WTC11 (cell line): ENCODE measurements at regions not wholly inside any gene's neighbourhood (a gene's known extent, or its start where the extent isn't known, plus 50 kb on each side); places are given as distances from the start of the nearest gene placed in this dataset.

Experiments used
- ATAC-seq: fragments of 200-7000 bp; cut with Tn5 transposase; 2 replicates; pipeline ENCODE4 v1.10.0; 2021; ENCODE audit warnings: mild to moderate bottlenecking, moderate library complexity
- CTCF ChIA-PET: fragments of 300-600 bp; sonication (Branson Sonifier 250); formaldehyde crosslinking; loops from one replicate; lab custom pipeline; 2021; ENCODE audit warnings: antibody characterized with exemption; lab: Charles Lee
- POLR2A ChIA-PET: fragments of 350-600 bp; sonication (Branson Sonifier 250); formaldehyde crosslinking; loops from one replicate; lab custom pipeline; 2021; ENCODE audit warnings: antibody characterized with exemption; lab: Charles Lee
- DNase-seq: peaks from one replicate; pipeline ENCODE4 v3.0.0; 2021; ENCODE audit warnings: low spot score
- H3K27ac Mint-ChIP-seq: 2 replicates; pipeline ENCODE4 v1.8.0; 2021; ENCODE audit warnings: mixed read lengths
- H3K27me3 Mint-ChIP-seq: 2 replicates; pipeline ENCODE4 v1.8.0; 2021; ENCODE audit warnings: low read depth, mild to moderate bottlenecking, moderate library complexity, mixed read lengths
- H3K36me3 Mint-ChIP-seq: 2 replicates; pipeline ENCODE4 v1.8.0; 2021; ENCODE audit warnings: mixed read lengths
- H3K4me1 Mint-ChIP-seq: 2 replicates; pipeline ENCODE4 v1.8.0; 2022; ENCODE audit warnings: mixed read lengths
- H3K4me3 Mint-ChIP-seq: 2 replicates; pipeline ENCODE4 v1.8.0; 2021; ENCODE audit warnings: mild to moderate bottlenecking, moderate library complexity, mixed read lengths
- H3K9me3 Mint-ChIP-seq: 2 replicates; pipeline ENCODE4 v1.8.0; 2021; ENCODE audit warnings: mixed read lengths
- CBFB ChIP-seq: sonication (generic); formaldehyde crosslinking; IDR thresholded peaks from 2 replicates; pipeline ENCODE4 v1.8.1; 2022; ENCODE audit warnings: mild to moderate bottlenecking, low read depth, missing genetic modification reagents
- CREM ChIP-seq: sonication (generic); formaldehyde crosslinking; IDR thresholded peaks from 2 replicates; pipeline ENCODE4 v1.8.1; 2022; ENCODE audit warnings: mild to moderate bottlenecking, missing genetic modification reagents, moderate library complexity
- ELF4 ChIP-seq: sonication (generic); formaldehyde crosslinking; IDR thresholded peaks from 2 replicates; pipeline ENCODE4 v1.8.1; 2022; ENCODE audit warnings: low read depth, mild to moderate bottlenecking, moderate library complexity, missing genetic modification reagents
- JUN ChIP-seq: sonication (generic); formaldehyde crosslinking; IDR thresholded peaks from 2 replicates; pipeline ENCODE4 v1.8.0; 2023; ENCODE audit warnings: mild to moderate bottlenecking, missing genetic modification reagents
- NFYB ChIP-seq: sonication (generic); formaldehyde crosslinking; conservative IDR thresholded peaks from 2 replicates; pipeline ENCODE4 v1.8.0; 2022; ENCODE audit warnings: low read depth, missing genetic modification reagents
- PRRX2 ChIP-seq: fragments of 250-450 bp; sonication (Bioruptor Pico); IDR thresholded peaks from 2 replicates; pipeline ENCODE4 v1.8.0; 2021; ENCODE audit warnings: mild to moderate bottlenecking
- SP1 ChIP-seq: sonication (generic); formaldehyde crosslinking; conservative IDR thresholded peaks from 2 replicates; pipeline ENCODE4 v1.8.1; 2022; ENCODE audit warnings: missing genetic modification reagents
- ZBTB21 ChIP-seq: sonication (generic); formaldehyde crosslinking; IDR thresholded peaks from 2 replicates; pipeline ENCODE4 v1.8.1; 2023; ENCODE audit warnings: mild to moderate bottlenecking, missing genetic modification reagents, borderline replicate concordance
- ZNF232 ChIP-seq: sonication (generic); formaldehyde crosslinking; IDR thresholded peaks from 2 replicates; pipeline ENCODE4 v1.8.0; 2022; ENCODE audit warnings: mild to moderate bottlenecking, missing genetic modification reagents
- TF ChIP-seq, protein P1 (sequence below): sonication (generic); formaldehyde crosslinking; IDR thresholded peaks from 2 replicates; pipeline ENCODE4 v1.8.0; 2022; ENCODE audit warnings: missing genetic modification reagents
- TF ChIP-seq, protein P2 (sequence below): sonication (generic); formaldehyde crosslinking; IDR thresholded peaks from 2 replicates; pipeline ENCODE4 v1.8.0; 2022; ENCODE audit warnings: mild to moderate bottlenecking, missing genetic modification reagents
- TF ChIP-seq, protein P3 (sequence below): fragments of 250-450 bp; sonication (Bioruptor Pico); IDR thresholded peaks from 2 replicates; pipeline ENCODE4 v1.9.0; 2021; ENCODE audit warnings: mild to moderate bottlenecking, borderline replicate concordance
- TF ChIP-seq, protein P4 (sequence below): fragments of 250-450 bp; sonication (Bioruptor Pico); conservative IDR thresholded peaks from 2 replicates; pipeline ENCODE4 v1.9.0; 2021; ENCODE audit warnings: mild to moderate bottlenecking
- TF ChIP-seq, protein P5 (sequence below): sonication (generic); formaldehyde crosslinking; IDR thresholded peaks from 2 replicates; pipeline ENCODE4 v1.8.0; 2022; ENCODE audit warnings: mild to moderate bottlenecking, missing genetic modification reagents
- TF ChIP-seq, protein P6 (sequence below): sonication (generic); formaldehyde crosslinking; IDR thresholded peaks from 2 replicates; pipeline ENCODE4 v1.8.1; 2023; ENCODE audit warnings: mild to moderate bottlenecking, missing genetic modification reagents
- TF ChIP-seq, protein P7 (sequence below): sonication (generic); formaldehyde crosslinking; IDR thresholded peaks from 2 replicates; pipeline ENCODE4 v1.8.1; 2023; ENCODE audit warnings: mild to moderate bottlenecking, missing genetic modification reagents

DNA sequence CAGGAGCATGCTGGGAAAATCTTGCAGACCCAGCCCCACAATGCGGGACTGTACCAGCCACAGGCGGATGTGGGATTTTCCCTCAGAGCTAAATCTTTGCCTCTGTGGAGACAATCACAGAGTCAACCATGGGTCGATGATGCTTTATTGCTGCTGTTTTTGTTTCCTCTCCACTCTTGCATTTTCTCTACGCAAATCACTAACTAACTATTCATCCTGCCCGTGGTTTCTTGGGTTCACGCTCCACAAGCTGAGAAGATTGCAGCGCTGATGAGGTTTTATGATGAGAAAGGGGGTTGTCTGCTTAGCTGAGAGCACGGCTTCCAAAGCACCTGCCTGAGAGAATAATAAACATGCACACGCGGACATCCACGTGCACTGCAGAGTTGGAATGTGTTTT lies 500.2 kb upstream of the ADAMTS16 start (continued):
- TF ChIP-seq, protein P1, sequence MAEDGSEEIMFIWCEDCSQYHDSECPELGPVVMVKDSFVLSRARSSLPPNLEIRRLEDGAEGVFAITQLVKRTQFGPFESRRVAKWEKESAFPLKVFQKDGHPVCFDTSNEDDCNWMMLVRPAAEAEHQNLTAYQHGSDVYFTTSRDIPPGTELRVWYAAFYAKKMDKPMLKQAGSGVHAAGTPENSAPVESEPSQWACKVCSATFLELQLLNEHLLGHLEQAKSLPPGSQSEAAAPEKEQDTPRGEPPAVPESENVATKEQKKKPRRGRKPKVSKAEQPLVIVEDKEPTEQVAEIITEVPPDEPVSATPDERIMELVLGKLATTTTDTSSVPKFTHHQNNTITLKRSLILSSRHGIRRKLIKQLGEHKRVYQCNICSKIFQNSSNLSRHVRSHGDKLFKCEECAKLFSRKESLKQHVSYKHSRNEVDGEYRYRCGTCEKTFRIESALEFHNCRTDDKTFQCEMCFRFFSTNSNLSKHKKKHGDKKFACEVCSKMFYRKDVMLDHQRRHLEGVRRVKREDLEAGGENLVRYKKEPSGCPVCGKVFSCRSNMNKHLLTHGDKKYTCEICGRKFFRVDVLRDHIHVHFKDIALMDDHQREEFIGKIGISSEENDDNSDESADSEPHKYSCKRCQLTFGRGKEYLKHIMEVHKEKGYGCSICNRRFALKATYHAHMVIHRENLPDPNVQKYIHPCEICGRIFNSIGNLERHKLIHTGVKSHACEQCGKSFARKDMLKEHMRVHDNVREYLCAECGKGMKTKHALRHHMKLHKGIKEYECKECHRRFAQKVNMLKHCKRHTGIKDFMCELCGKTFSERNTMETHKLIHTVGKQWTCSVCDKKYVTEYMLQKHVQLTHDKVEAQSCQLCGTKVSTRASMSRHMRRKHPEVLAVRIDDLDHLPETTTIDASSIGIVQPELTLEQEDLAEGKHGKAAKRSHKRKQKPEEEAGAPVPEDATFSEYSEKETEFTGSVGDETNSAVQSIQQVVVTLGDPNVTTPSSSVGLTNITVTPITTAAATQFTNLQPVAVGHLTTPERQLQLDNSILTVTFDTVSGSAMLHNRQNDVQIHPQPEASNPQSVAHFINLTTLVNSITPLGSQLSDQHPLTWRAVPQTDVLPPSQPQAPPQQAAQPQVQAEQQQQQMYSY, result no peak

DNA sequence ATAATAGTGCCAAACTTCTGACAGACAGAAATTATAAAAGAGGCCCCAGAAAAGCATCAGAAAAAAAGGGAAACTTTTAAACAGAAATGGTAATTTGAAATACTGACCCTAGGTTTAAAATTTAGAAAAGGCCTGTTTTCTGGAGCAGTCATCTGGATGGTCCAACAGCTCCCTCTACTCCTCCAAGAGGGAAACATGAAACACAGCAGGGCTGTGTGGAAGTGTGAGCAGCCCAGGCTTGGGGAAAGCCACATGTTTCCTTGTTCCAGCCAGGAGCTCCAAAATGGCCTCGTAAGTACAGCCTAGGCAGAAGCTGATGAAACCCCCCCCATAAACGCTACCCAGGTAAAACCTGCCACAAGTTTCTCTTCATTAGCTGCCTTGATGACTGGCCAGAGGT lies 499.3 kb upstream of the ADAMTS16 start:
- Mint-ChIP-seq H3K36me3 (peaks cover 4% of the 10 kb centered on the region; the same call in 1 of the 2 replicates), H3K4me3 (no peak overlapping the region), H3K27me3 (no peaks in the 10 kb centered on the region; the same call in 1 of the 2 replicates), H3K4me1 (peaks cover 22% of the 10 kb centered on the region), H3K9me3 (peaks cover 10% of the 10 kb centered on the region), H3K27ac (no peak overlapping the region)
- POLR2A ChIA-PET, result no interaction called here
- DNase-seq (peak; percentile 38), ATAC-seq (peak; percentile 97)
- CTCF ChIA-PET, result interaction anchor here (0.6 to 2.0 kb wide), 10 partner anchors 10 to 486 kb away, joined by 3 to 9 read pairs (median 4); no protein-coding TSS in a partner anchor
- TF ChIP-seq CBFB (CRISPR knock-in tag), result no peak
- no peak for TF ChIP-seq ELF4
- TF ChIP-seq, protein P2, sequence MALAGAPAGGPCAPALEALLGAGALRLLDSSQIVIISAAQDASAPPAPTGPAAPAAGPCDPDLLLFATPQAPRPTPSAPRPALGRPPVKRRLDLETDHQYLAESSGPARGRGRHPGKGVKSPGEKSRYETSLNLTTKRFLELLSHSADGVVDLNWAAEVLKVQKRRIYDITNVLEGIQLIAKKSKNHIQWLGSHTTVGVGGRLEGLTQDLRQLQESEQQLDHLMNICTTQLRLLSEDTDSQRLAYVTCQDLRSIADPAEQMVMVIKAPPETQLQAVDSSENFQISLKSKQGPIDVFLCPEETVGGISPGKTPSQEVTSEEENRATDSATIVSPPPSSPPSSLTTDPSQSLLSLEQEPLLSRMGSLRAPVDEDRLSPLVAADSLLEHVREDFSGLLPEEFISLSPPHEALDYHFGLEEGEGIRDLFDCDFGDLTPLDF, result no peak
- TF ChIP-seq, protein P3, sequence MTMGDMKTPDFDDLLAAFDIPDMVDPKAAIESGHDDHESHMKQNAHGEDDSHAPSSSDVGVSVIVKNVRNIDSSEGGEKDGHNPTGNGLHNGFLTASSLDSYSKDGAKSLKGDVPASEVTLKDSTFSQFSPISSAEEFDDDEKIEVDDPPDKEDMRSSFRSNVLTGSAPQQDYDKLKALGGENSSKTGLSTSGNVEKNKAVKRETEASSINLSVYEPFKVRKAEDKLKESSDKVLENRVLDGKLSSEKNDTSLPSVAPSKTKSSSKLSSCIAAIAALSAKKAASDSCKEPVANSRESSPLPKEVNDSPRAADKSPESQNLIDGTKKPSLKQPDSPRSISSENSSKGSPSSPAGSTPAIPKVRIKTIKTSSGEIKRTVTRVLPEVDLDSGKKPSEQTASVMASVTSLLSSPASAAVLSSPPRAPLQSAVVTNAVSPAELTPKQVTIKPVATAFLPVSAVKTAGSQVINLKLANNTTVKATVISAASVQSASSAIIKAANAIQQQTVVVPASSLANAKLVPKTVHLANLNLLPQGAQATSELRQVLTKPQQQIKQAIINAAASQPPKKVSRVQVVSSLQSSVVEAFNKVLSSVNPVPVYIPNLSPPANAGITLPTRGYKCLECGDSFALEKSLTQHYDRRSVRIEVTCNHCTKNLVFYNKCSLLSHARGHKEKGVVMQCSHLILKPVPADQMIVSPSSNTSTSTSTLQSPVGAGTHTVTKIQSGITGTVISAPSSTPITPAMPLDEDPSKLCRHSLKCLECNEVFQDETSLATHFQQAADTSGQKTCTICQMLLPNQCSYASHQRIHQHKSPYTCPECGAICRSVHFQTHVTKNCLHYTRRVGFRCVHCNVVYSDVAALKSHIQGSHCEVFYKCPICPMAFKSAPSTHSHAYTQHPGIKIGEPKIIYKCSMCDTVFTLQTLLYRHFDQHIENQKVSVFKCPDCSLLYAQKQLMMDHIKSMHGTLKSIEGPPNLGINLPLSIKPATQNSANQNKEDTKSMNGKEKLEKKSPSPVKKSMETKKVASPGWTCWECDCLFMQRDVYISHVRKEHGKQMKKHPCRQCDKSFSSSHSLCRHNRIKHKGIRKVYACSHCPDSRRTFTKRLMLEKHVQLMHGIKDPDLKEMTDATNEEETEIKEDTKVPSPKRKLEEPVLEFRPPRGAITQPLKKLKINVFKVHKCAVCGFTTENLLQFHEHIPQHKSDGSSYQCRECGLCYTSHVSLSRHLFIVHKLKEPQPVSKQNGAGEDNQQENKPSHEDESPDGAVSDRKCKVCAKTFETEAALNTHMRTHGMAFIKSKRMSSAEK (CRISPR knock-in tag), result peak; percentile 29; the same call in 1 of the 2 replicates
- no peak for TF ChIP-seq SP1 (CRISPR knock-in tag)
- TF ChIP-seq, protein P4, sequence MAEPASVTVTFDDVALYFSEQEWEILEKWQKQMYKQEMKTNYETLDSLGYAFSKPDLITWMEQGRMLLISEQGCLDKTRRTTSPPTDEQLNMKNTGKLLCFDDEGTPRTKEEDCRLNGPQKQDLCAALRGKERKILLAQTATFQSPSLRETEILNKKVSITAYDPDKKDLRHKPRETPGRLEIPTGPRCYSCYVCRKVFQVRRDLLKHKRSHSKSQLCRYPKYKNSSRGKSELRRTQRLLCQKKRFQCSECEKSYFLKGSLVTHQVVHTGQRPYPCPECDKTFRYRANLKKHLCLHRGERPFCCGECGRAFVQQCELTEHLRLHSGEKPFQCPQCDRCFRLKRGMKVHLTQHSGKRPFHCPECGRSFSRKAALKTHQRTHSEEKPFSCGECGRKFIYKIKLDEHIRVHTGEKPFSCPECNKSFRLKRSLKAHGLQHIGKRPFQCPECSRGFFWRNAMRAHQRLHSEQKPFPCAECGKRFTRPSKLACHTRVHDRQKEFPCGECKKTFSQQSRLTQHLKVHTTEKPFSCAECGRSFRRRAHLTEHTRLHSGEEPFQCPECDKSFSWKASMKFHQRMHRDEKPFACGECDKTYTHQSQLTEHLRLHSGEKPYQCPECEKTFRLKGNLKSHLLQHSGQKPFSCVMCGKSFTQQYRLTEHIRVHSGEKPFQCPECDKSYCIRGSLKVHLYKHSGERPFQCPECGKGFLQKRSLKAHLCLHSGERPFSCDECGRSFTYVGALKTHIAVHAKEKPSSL, result no peak
- TF ChIP-seq, protein P5, sequence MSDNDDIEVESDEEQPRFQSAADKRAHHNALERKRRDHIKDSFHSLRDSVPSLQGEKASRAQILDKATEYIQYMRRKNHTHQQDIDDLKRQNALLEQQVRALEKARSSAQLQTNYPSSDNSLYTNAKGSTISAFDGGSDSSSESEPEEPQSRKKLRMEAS (CRISPR knock-in tag), result peak; percentile 81
- TF ChIP-seq, protein P6, sequence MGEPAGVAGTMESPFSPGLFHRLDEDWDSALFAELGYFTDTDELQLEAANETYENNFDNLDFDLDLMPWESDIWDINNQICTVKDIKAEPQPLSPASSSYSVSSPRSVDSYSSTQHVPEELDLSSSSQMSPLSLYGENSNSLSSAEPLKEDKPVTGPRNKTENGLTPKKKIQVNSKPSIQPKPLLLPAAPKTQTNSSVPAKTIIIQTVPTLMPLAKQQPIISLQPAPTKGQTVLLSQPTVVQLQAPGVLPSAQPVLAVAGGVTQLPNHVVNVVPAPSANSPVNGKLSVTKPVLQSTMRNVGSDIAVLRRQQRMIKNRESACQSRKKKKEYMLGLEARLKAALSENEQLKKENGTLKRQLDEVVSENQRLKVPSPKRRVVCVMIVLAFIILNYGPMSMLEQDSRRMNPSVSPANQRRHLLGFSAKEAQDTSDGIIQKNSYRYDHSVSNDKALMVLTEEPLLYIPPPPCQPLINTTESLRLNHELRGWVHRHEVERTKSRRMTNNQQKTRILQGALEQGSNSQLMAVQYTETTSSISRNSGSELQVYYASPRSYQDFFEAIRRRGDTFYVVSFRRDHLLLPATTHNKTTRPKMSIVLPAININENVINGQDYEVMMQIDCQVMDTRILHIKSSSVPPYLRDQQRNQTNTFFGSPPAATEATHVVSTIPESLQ (CRISPR knock-in tag), result no peak
- no peak for TF ChIP-seq ZNF232
- TF ChIP-seq, protein P7, sequence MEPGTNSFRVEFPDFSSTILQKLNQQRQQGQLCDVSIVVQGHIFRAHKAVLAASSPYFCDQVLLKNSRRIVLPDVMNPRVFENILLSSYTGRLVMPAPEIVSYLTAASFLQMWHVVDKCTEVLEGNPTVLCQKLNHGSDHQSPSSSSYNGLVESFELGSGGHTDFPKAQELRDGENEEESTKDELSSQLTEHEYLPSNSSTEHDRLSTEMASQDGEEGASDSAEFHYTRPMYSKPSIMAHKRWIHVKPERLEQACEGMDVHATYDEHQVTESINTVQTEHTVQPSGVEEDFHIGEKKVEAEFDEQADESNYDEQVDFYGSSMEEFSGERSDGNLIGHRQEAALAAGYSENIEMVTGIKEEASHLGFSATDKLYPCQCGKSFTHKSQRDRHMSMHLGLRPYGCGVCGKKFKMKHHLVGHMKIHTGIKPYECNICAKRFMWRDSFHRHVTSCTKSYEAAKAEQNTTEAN (CRISPR knock-in tag), result no peak
- TF ChIP-seq CREM (CRISPR knock-in tag), result no peak
- no peak for TF ChIP-seq JUN
- no peak for TF ChIP-seq ZBTB21 (CRISPR knock-in tag)
- no peak for TF ChIP-seq NFYB (CRISPR knock-in tag)
- no peak for TF ChIP-seq PRRX2 (CRISPR knock-in tag)
